ENCODE measurements at regions not wholly inside any gene's neighbourhood (a gene's known extent, or its start where the extent isn't known, plus 50 kb on each side); places are given as distances from the start of the nearest gene placed in this dataset.

GRCh38 chr20:55544638-55545037 lies 460.7 kb downstream of the CBLN4 start:
- TF ChIP-seq CTCF (IDR thresholded peaks at IDR 0.05; ENCODE audit: insufficient read depth, low read length, severe bottlenecking) = no peak
- FAIRE-seq (no peak), DNase-seq (ENCODE audit: low read depth) (no peak)
- Histone ChIP-seq H3K36me3 (ENCODE audit: control insufficient read depth, insufficient read depth, low read length) (no peaks in the 10 kb centered on the region), H3K27me3 (ENCODE audit: control insufficient read depth, insufficient read depth, low read length) (no peaks in the 10 kb centered on the region), H3K4me3 (ENCODE audit: low read depth, low read length) (no peak overlapping the region)

- H3K36me3 ChIP-seq (ENCODE audit: control insufficient read depth, insufficient read depth, low read length) = no peaks in the 10 kb centered on the region
- TF ChIP-seq CTCF (IDR thresholded peaks at IDR 0.05; ENCODE audit: insufficient read depth, low read length, severe bottlenecking) = no peak
- DNase-seq (ENCODE audit: low read depth) = peak; percentile 88
- H3K27me3 ChIP-seq (ENCODE audit: control insufficient read depth, insufficient read depth, low read length) = no peaks in the 10 kb centered on the region
- no peak overlapping the region for H3K4me3 ChIP-seq (ENCODE audit: low read depth, low read length)
- no peak for FAIRE-seq
Measured at GRCh38 chr20:55540486-55540885, 464.8 kb downstream of the CBLN4 start.

- no peaks in the 10 kb centered on the region for H3K36me3 ChIP-seq (ENCODE audit: control insufficient read depth, insufficient read depth, low read length)
- no peak for TF ChIP-seq CTCF (IDR thresholded peaks at IDR 0.05; ENCODE audit: insufficient read depth, low read length, severe bottlenecking)
- no peaks in the 10 kb centered on the region for H3K27me3 ChIP-seq (ENCODE audit: control insufficient read depth, insufficient read depth, low read length)
- FAIRE-seq (no peak), DNase-seq (ENCODE audit: low read depth) (peak; percentile 95)
- no peak overlapping the region for H3K4me3 ChIP-seq (ENCODE audit: low read depth, low read length)
Measured at GRCh38 chr20:55540013-55540412, 465.3 kb downstream of the CBLN4 start.

- H3K27me3 ChIP-seq (ENCODE audit: control insufficient read depth, insufficient read depth, low read length) = no peaks in the 10 kb centered on the region
- no peak overlapping the region for H3K4me3 ChIP-seq (ENCODE audit: low read depth, low read length)
- FAIRE-seq = no peak
- peak; percentile 76 for DNase-seq (ENCODE audit: low read depth)
- no peak for TF ChIP-seq CTCF (IDR thresholded peaks at IDR 0.05; ENCODE audit: insufficient read depth, low read length, severe bottlenecking)
- no peaks in the 10 kb centered on the region for H3K36me3 ChIP-seq (ENCODE audit: control insufficient read depth, insufficient read depth, low read length)
Measured at GRCh38 chr20:55538261-55538908, 466.9 kb downstream of the CBLN4 start.

- no peak for FAIRE-seq
Measured at GRCh38 chr20:55535366-55535765, 470.0 kb downstream of the CBLN4 start.

More at GRCh38 chr20:55535366-55535765, 470.0 kb downstream of the CBLN4 start:
- DNase-seq (ENCODE audit: low read depth) = no peak
- Histone ChIP-seq H3K36me3 (ENCODE audit: control insufficient read depth, insufficient read depth, low read length) (no peaks in the 10 kb centered on the region), H3K27me3 (ENCODE audit: control insufficient read depth, insufficient read depth, low read length) (no peaks in the 10 kb centered on the region), H3K4me3 (ENCODE audit: low read depth, low read length) (no peak overlapping the region)
- TF ChIP-seq CTCF (IDR thresholded peaks at IDR 0.05; ENCODE audit: insufficient read depth, low read length, severe bottlenecking) = no peak

Data from bronchial epithelial cell (primary cell).